Esophagus (tissue), 2 donors: ENCODE measurements at regions not wholly inside any gene's neighbourhood (a gene's known extent, or its start where the extent isn't known, plus 50 kb on each side); places are given as distances from the start of the nearest gene placed in this dataset.
"Not testable (repeated sequence)": the region's sequence is repeated elsewhere in the genome, so short reads cannot be mapped to it uniquely, and the experiment has no call there.

Experiments
- H3K27ac ChIP-seq, 2 donors: one replicate each; pipeline ENCODE4 v1.5.1; 2013; ENCODE audit warnings: low read depth in 2 of 2, mild to moderate bottlenecking in 2 of 2, inconsistent platforms in 1 of 2, low read length in 1 of 2, moderate library complexity in 1 of 2
- H3K27me3 ChIP-seq, 2 donors: one replicate each; pipeline ENCODE4 v1.6.1; 2013; ENCODE audit warnings: low read length in 2 of 2, control low read depth in 1 of 2, mild to moderate bottlenecking in 1 of 2; ENCODE audit not compliant: insufficient read depth in 2 of 2, control insufficient read depth in 1 of 2
- H3K36me3 ChIP-seq, 2 donors: one replicate each; pipeline ENCODE4 v1.6.1; 2013; ENCODE audit warnings: low read length in 1 of 2; ENCODE audit not compliant: control insufficient read depth in 2 of 2, insufficient read depth in 2 of 2
- H3K4me1 ChIP-seq, 2 donors: one replicate each; pipeline ENCODE4 v1.6.1; 2013; ENCODE audit warnings: low read length in 1 of 2; ENCODE audit not compliant: control insufficient read depth in 2 of 2, insufficient read depth in 2 of 2
- H3K4me3 ChIP-seq, 2 donors: one replicate each; pipeline ENCODE4 v1.5.1; 2013; ENCODE audit warnings: low read length in 2 of 2, mild to moderate bottlenecking in 2 of 2, low read depth in 1 of 2, moderate library complexity in 1 of 2
- H3K9me3 ChIP-seq, 2 donors: one replicate each; pipeline ENCODE4 v1.6.1; 2013; ENCODE audit warnings: mild to moderate bottlenecking in 2 of 2, low read depth in 1 of 2, low read length in 1 of 2, moderate library complexity in 1 of 2; ENCODE audit not compliant: control insufficient read depth in 2 of 2, insufficient read depth in 1 of 2
- WGBS, 2 donors: extraction: QIAGEN DNeasy Blood & Tissue Kit; methylation state at CpG; one replicate each; pipeline ENCODE4 v1.1.7; 2013; 5-methylcytosine and 5-hydroxymethylcytosine counted together
- donor health status: healthy with polysubstance abuse.
- donor health status: Bipolar disorder and iron deficiency.

DNA sequence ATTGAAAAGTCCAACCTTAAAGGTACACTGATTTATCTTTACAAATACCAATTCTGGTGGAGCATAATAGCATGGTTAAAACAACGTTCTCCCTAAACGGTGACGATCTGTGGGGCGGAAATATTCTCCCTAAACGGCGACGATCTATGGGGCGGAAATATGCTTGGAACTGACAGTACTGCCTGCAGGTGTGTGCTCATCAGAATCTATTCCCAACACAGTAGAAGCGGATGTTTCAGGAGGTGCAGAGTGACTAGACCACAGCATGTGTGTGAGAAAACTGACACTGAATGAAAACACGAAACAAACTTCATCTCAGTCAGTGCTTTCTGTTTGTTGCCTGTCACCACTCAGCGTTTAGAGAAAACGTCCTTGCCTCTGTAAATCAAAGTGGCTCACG is 210.0 kb downstream of the BANP start:
- whole genome bisulfite sequencing, 2 donors: 77 to 83% methylated on average over 13 of the region's 13 CpGs
- not testable (repeated sequence) for H3K27ac ChIP-seq, H3K4me3 ChIP-seq, H3K36me3 ChIP-seq, H3K27me3 ChIP-seq, H3K4me1 ChIP-seq, H3K9me3 ChIP-seq

DNA sequence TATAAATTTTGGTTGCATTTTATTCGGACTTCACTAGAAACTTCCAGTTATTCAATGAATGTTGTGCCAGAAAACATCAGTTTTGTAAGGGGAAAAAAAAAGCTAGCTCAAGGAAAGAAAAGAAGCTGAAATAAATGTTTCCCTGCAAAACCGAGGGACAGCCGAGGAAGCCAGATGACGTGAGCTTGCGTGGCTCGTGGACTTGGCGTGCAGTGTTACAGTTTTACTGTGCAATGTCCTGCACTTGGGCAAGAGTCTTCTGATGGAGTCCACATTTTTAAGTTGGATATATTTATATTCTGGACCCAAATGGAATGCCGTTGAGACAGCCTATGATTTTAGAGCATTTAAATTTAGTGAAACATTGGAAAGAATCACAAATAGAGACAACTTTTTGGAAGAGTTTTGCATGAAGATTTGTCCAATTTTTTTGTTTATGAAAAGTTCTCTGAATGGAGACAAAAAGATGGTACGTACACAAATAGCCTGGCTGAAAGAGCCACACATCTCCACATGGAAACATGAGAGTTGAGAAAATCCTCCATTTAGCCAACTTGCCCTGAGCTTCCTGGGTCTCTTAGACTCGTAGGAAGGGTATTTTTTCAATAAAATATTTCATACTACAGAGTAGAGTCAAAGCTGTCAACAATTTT is 210.5 kb downstream of the BANP start:
- not testable (repeated sequence) for H3K4me1 ChIP-seq, H3K4me3 ChIP-seq, H3K27me3 ChIP-seq, H3K9me3 ChIP-seq, H3K36me3 ChIP-seq, H3K27ac ChIP-seq
- 66 to 77% methylated on average over 9 to 10 of the region's 10 CpGs for WGBS, 2 donors

DNA sequence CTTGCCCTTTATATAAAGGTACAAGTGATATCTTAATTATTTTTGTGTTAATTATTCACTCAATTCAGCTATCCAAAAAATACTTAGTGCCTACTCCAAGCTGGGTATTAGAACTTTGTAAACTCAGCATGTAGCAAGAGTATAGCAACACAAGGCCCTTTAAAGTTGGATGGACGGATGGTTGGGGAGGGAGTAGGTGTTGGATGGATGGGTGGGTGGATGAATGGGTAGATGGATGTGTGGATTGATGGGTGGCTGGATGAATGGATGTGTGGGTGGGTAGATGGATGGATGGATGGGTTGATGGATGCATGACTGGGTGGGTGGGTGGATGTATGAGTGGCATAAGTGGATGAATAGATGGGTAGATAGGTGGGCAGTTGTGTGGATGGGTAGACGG is 211.5 kb downstream of the BANP start:
- H3K4me3 ChIP-seq, H3K9me3 ChIP-seq, H3K27me3 ChIP-seq, H3K4me1 ChIP-seq, H3K36me3 ChIP-seq, H3K27ac ChIP-seq: not testable (repeated sequence)
- 85 to 94% methylated on average over 2 of the region's 2 CpGs for WGBS, 2 donors

DNA sequence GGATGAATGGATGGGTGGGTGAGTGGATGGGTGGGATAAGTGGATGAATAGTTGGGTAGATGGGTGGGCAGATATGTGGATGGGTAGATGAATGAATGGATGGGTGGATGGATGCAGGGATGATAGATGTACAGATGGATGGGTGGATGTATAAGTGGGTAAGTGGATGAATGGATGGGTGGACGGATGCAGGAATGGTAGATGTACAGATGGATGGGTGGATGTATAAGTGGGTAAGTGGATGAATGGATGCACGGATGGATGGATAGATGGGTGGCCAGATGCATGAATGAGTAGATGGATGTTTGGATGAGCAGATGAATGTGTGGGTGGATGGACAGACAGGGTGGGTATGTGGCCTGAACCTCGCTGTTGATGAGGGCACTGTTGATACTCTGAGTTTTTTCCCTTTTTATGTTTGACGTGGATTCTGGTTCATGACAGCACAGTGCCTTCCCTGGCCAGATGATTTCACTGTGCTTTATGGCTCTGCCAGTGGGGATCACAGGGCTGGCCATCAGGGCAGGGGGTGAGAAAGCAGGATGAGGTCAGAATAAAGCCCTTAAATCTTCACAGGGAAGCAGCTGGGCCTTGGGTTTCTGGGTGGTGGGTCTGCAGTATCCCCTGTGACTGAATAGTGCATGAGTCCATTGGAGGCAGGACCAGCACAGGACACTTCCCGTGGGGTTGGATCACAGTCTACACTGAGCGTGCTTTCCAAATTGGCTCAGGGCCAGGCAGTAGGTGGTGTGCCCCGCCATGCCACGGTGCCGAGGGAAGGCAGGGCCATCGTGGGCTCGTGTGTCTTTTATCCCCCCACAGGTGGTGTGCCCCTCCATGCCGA is 213.2 kb downstream of the BANP start:
- not testable (repeated sequence) for H3K27ac ChIP-seq, H3K27me3 ChIP-seq, H3K36me3 ChIP-seq, H3K9me3 ChIP-seq, H3K4me1 ChIP-seq, H3K4me3 ChIP-seq
- 55 to 70% methylated on average over 12 of the region's 12 CpGs for WGBS, 2 donors

DNA sequence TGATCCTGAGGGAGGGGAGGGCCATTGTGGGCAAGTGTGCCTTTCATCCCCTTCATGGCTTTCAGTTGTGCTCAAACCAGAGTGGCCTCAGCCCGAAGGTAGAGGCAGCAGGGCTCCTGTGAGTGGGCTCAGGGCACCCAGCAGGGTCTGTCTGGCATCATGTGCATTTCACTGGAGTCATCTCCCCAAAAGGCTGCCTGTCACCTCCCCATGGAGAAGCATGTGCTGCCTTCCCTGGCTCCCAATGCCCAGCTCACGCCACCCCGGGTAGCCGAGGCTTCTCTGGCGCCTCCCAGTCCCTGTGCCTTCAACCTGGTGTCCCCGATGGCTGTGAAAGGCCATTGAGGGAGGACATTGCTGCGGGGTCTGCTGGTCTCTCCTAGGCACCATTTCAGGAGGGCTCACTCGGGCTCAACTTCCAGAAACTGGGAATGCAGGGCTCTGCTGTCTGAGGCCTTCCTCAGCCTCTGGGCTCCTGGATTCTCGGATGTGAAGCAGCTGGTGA is 213.9 kb downstream of the BANP start:
- H3K27ac ChIP-seq: peak overlapping the region in 1 of 2 donors; percentile 0
- H3K4me3 ChIP-seq, H3K27me3 ChIP-seq, H3K4me1 ChIP-seq, H3K36me3 ChIP-seq, H3K9me3 ChIP-seq: not testable (repeated sequence)
- WGBS, 2 donors: 76 to 78% methylated on average over 9 of the region's 9 CpGs

DNA sequence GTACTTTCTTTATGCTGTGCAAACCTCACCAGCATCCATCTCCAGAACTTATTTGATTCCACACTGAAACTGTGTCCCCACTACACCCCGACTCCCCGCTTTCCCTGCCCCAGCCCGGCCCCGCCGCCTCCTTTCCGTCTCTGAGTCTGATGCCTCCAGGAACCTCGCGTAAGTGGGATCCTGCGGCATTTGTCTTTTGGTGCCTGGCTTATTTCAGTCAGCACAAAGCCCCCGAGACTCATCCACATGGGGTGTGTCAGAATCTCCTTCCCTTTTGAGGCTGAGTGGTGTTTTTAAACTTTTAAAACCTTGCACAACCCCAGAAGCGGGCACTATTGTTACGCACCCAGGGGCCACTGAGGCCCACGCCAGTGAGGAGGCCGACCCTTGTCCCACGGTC is 214.4 kb downstream of the BANP start:
- H3K4me3 ChIP-seq, H3K27ac ChIP-seq, H3K27me3 ChIP-seq, H3K9me3 ChIP-seq, H3K36me3 ChIP-seq, H3K4me1 ChIP-seq: not testable (repeated sequence)
- WGBS, 2 donors: 80 to 84% methylated on average over 15 of the region's 15 CpGs

DNA sequence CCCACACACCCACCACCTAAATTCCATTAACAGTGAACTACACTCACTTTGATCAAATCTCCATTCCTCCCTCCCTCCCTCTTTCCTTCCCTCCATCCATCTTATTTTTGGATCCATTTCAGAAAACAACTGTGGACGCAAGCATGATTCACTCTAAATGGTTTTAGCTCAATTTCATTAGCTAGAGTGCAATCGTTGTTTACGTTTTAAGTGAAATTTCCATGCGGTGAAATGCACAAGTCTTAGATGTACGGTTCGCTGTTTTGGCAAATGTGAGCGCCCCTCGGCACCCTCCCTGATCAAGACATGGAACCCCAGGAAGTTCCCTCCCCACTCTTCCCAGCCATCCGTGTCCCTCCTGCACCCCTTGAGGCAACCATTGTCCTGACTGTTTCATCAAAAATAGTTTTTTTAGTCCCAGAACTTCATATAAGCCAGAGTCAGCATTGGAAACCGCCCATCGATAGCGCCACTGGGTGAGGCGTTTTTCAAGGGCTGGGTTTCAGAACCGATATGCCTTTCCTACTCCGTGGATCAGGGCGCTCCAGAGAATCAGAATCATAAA is 215.1 kb downstream of the BANP start:
- H3K4me3 ChIP-seq, H3K9me3 ChIP-seq, H3K27ac ChIP-seq, H3K36me3 ChIP-seq, H3K27me3 ChIP-seq, H3K4me1 ChIP-seq: not testable (repeated sequence)
- WGBS, 2 donors: 33 to 53% methylated on average over 15 of the region's 16 CpGs

DNA sequence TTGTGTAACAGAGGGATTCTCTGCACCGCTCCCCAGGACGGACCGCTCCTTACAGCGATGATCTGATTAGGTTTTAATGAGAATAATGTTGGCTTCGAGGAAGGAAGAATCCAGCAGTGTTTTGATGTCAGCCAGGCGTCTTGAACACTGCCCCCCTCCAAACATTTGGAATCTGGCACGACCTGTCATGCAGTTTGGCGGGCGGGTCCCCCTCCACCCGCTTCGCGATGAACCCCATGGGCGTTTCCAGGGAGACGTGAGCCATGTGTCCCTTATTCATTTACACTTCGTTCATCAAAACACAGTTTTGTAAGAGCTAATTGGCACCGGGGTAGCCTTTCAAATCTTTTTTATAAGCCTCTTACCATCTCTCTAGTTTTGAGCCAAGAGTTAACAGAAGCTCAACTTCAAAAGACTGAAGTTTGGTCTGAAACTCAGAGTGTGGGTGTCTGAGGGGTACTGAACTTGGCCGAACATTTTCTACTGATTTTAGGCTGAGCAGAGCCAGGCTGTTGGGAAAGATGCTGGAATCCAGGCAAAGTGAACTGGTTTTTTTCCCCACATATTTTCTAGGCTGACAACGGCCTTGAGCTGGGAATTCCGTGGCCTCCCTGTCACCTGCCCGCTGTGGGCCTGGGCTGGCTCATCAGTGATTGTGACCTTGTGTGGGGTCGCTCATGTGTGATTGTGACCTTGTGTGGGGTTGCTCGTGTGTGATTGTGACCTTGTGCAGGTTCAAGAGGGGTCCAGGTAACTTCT is 214.8 kb upstream of the ZNF469 start:
- 20 to 23% methylated on average over 22 of the region's 22 CpGs for WGBS, 2 donors
- not testable (repeated sequence) for H3K27me3 ChIP-seq, H3K36me3 ChIP-seq, H3K27ac ChIP-seq, H3K4me3 ChIP-seq, H3K4me1 ChIP-seq, H3K9me3 ChIP-seq

DNA sequence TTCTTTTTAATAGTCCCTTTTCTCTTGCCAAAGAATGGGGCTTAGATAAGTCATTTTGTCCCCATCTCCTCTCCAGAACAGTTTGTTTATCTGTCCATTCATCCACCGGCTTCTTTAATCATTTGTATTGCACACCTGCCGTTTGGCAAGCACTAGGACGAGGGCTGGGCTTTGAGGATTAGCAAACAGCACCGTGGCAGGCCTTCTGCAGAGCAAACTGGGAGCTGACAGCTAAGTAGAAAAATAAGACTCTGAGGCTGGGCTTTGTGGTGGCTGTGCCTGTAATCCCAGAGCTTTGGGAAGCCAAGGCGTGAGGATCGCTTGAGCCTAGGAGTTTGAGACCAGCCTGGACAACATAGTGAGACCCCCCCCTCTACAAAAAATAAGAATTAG is 214.2 kb upstream of the ZNF469 start:
- H3K36me3 ChIP-seq, H3K4me1 ChIP-seq, H3K27me3 ChIP-seq, H3K4me3 ChIP-seq, H3K9me3 ChIP-seq: not testable (repeated sequence)
- WGBS, 2 donors: 25 to 42% methylated on average over 6 of the region's 6 CpGs
- H3K27ac ChIP-seq: peak overlapping the region in 1 of 2 donors; percentile 22
